H1 (cell line): ENCODE measurements at regions not wholly inside any gene's neighbourhood (a gene's known extent, or its start where the extent isn't known, plus 50 kb on each side); places are given as distances from the start of the nearest gene placed in this dataset.

Experiments
- CTCF ChIP-seq, 3 experiments: IDR thresholded peaks; 1 replicate in 2 of 3; 2 replicates in 1 of 3; pipeline versions ENCODE4 v1.5.1 to v1.6.1; 2011; ENCODE audit warnings: low read length in 3 of 3, mild to moderate bottlenecking in 3 of 3, inconsistent platforms in 2 of 3, low read depth in 1 of 3, moderate library complexity in 1 of 3; ENCODE audit not compliant: insufficient read depth in 1 of 3; ENCODE audit errors: control extremely low read depth in 1 of 3
- EP300 ChIP-seq, 2 experiments: IDR thresholded peaks; 1 replicate in 1 of 2; 2 replicates in 1 of 2; pipeline ENCODE4 v1.6.1; 2011 to 2012; ENCODE audit warnings: low read depth in 2 of 2, low read length in 2 of 2, mild to moderate bottlenecking in 2 of 2, borderline replicate concordance in 1 of 2, inconsistent platforms in 1 of 2, moderate library complexity in 1 of 2
- EZH2 ChIP-seq: fragments of 200-600 bp; sonication (generic); IDR thresholded peaks from 2 replicates; pipeline ENCODE4 v1.7.1; 2012; ENCODE audit warnings: low read depth, mild to moderate bottlenecking, moderate library complexity, low read length, inconsistent platforms; ENCODE audit not compliant: severe bottlenecking
- GTF2F1 ChIP-seq: IDR thresholded peaks from 2 replicates; pipeline ENCODE4 v1.6.1; 2012; ENCODE audit warnings: low read depth, low read length, improper control_type of control experiment, borderline replicate concordance
- HDAC6 ChIP-seq: IDR thresholded peaks from one replicate; pipeline ENCODE4 v1.7.1; 2012; ENCODE audit warnings: low read depth, mild to moderate bottlenecking, inconsistent platforms, low read length, moderate library complexity
- MAX ChIP-seq: IDR thresholded peaks from 2 replicates; pipeline ENCODE4 v1.6.1; 2012; ENCODE audit warnings: inconsistent platforms
- NANOG ChIP-seq: IDR thresholded peaks from 2 replicates; pipeline ENCODE4 v1.6.1; 2011; ENCODE audit warnings: low read length, low read depth, mild to moderate bottlenecking, inconsistent platforms; ENCODE audit not compliant: insufficient read depth, poor library complexity, severe bottlenecking
- POLR2A ChIP-seq, 2 experiments: IDR thresholded peaks; 1 replicate in 1 of 2; 2 replicates in 1 of 2; pipeline ENCODE4 v1.6.1; 2011; ENCODE audit warnings: low read depth in 2 of 2, low read length in 2 of 2, mild to moderate bottlenecking in 2 of 2; ENCODE audit errors: control extremely low read depth in 1 of 2
- POLR2AphosphoS5 ChIP-seq: IDR thresholded peaks from 2 replicates; pipeline ENCODE4 v1.6.1; 2011; ENCODE audit warnings: low read depth, low read length
- RNF2 ChIP-seq: fragments of 200-900, 300-1000 bp; sonication (generic); IDR thresholded peaks from 2 replicates; pipeline ENCODE4 v1.7.1; 2016; ENCODE audit warnings: borderline replicate concordance, low read depth, mild to moderate bottlenecking, antibody characterized with exemption, low read length; ENCODE audit not compliant: poor library complexity, severe bottlenecking; ENCODE audit errors: missing control alignments
- SIN3A ChIP-seq, 2 experiments: IDR thresholded peaks in 1 of 2; conservative IDR thresholded peaks in 1 of 2; 2 replicates each; pipeline ENCODE4 v1.6.1; 2011 to 2012; ENCODE audit warnings: low read length in 2 of 2, improper control_type of control experiment in 1 of 2, low read depth in 1 of 2, mild to moderate bottlenecking in 1 of 2
- TAF1 ChIP-seq: IDR thresholded peaks from 2 replicates; pipeline ENCODE4 v1.6.1; 2011; ENCODE audit warnings: mild to moderate bottlenecking, low read depth, low read length
- TCF12 ChIP-seq: IDR thresholded peaks from 2 replicates; pipeline ENCODE4 v1.6.1; 2011; ENCODE audit warnings: low read depth, mild to moderate bottlenecking, low read length

GRCh38 chr2:84293791-84294380 is 165.2 kb downstream of the SUCLG1 start:
- no peak for TF ChIP-seq POLR2AphosphoS5
- TF ChIP-seq CTCF (IDR thresholded peaks at IDR 0.05; ENCODE audit: control extremely low read depth in 1 of 3, insufficient read depth in 1 of 3, low read depth in 1 of 3, low read length in 3 of 3), result no peak
- TF ChIP-seq POLR2A (IDR thresholded peaks at IDR 0.05; ENCODE audit: control extremely low read depth in 1 of 2, low read depth in 2 of 2, low read length in 2 of 2), result no peak
- TF ChIP-seq TCF12, result no peak
- TF ChIP-seq EZH2, result no peak
- TF ChIP-seq TAF1, result no peak
- no peak for TF ChIP-seq SIN3A (conservative IDR thresholded peaks at IDR 0.05 in 1 of 2, IDR thresholded peaks at IDR 0.05 in 1 of 2; ENCODE audit: low read depth in 1 of 2, low read length in 2 of 2)
- no peak for TF ChIP-seq GTF2F1
- TF ChIP-seq NANOG, result no peak
- TF ChIP-seq EP300 (IDR thresholded peaks at IDR 0.05; ENCODE audit: borderline replicate concordance in 1 of 2, low read depth in 2 of 2, low read length in 2 of 2), result no peak
- no peak for TF ChIP-seq HDAC6
- TF ChIP-seq RNF2, result no peak
- TF ChIP-seq MAX, result no peak
